HL-60 (cell line): ENCODE measurements at regions not wholly inside any gene's neighbourhood (a gene's known extent, or its start where the extent isn't known, plus 50 kb on each side); places are given as distances from the start of the nearest gene placed in this dataset.

Experiments used
- CTCF ChIP-seq: IDR thresholded peaks from one replicate; pipeline ENCODE4 v1.5.1; 2011; ENCODE audit warnings: low read length, control low read depth, inconsistent platforms; ENCODE audit not compliant: insufficient read depth
- POLR2AphosphoS5 ChIP-seq: IDR thresholded peaks from 2 replicates; pipeline ENCODE4 v1.6.1; 2012; ENCODE audit warnings: low read depth
- TF ChIP-seq, protein P1 (sequence below): IDR thresholded peaks from 2 replicates; pipeline ENCODE4 v1.6.1; 2012; ENCODE audit warnings: low read depth; ENCODE audit not compliant: insufficient replicate concordance

DNA sequence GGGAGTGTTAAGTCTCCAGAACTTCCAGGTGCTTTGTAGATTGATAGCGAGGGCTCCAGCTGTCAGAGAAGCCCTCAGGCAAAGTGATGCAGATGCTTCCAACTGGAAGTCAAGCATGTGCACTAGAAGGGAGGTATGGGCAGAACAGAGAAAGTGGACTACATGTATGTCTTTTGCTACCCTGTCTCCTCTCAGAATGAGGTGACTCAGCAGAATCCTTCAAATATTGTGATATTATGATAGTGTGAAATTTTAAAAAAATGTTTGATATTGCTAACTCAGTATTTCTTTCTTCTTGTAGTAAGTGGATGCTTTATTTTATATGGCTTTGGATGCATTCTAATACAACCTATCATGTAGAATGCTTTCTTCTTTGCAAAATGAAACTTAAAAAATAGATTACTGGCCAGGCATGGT lies 138.9 kb upstream of the SVIL start:
- no peak for TF ChIP-seq CTCF
- TF ChIP-seq POLR2AphosphoS5, result no peak
- TF ChIP-seq, protein P1, sequence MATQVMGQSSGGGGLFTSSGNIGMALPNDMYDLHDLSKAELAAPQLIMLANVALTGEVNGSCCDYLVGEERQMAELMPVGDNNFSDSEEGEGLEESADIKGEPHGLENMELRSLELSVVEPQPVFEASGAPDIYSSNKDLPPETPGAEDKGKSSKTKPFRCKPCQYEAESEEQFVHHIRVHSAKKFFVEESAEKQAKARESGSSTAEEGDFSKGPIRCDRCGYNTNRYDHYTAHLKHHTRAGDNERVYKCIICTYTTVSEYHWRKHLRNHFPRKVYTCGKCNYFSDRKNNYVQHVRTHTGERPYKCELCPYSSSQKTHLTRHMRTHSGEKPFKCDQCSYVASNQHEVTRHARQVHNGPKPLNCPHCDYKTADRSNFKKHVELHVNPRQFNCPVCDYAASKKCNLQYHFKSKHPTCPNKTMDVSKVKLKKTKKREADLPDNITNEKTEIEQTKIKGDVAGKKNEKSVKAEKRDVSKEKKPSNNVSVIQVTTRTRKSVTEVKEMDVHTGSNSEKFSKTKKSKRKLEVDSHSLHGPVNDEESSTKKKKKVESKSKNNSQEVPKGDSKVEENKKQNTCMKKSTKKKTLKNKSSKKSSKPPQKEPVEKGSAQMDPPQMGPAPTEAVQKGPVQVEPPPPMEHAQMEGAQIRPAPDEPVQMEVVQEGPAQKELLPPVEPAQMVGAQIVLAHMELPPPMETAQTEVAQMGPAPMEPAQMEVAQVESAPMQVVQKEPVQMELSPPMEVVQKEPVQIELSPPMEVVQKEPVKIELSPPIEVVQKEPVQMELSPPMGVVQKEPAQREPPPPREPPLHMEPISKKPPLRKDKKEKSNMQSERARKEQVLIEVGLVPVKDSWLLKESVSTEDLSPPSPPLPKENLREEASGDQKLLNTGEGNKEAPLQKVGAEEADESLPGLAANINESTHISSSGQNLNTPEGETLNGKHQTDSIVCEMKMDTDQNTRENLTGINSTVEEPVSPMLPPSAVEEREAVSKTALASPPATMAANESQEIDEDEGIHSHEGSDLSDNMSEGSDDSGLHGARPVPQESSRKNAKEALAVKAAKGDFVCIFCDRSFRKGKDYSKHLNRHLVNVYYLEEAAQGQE, result no peak
